ENCODE measurements at regions not wholly inside any gene's neighbourhood (a gene's known extent, or its start where the extent isn't known, plus 50 kb on each side); places are given as distances from the start of the nearest gene placed in this dataset.
"Not testable (repeated sequence)": the region's sequence is repeated elsewhere in the genome, so short reads cannot be mapped to it uniquely, and the experiment has no call there.

DNA sequence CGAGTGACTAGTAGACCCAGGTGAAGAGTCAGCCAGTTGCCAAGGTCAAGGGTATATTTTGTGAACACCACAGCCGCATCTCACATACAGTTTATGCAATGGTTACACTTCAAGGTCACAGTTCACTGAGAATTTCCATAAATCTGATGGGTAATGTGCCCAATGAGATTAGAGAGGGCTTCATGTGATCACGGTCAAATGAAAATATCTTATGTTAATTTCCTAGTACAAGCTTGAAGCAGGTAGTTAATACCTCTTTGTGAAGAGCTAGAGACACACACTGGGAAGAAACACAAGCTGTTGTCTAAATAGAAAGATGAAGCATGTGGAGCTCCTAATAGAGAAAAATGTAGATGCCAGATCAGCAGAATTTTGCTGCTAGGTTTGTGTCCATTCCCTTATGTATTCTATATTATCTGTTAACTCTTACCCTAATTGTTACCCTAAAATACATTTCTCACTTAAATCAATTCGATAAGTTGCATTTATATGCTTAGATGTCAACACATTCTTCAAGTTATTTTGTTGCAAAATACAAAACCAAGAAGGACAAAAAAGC, 136.0 kb downstream of the NR2F2 start:
- 96 to 97% methylated on average over 3 to 4 of the region's 4 CpGs for WGBS, 2 experiments
- Histone ChIP-seq H3K4me1 (ENCODE audit: control insufficient read depth, insufficient read depth, low read length) (no peaks in the 10 kb centered on the region), H3K27me3 (ENCODE audit: control insufficient read depth, insufficient read depth, low read length, poor library complexity, severe bottlenecking) (no peaks in the 10 kb centered on the region), H3K36me3 (ENCODE audit: control insufficient read depth, insufficient read depth, low read length) (no peaks in the 10 kb centered on the region), H3K27ac (ENCODE audit: insufficient read depth, low read depth, low read length, poor library complexity, severe bottlenecking) (no peak overlapping the region), H3K4me3 (ENCODE audit: insufficient read depth, low read depth, low read length) (no peak overlapping the region), H3K9me3 (ENCODE audit: control insufficient read depth, low read length) (no peaks in the 10 kb centered on the region)

- Histone ChIP-seq H3K27me3 (ENCODE audit: control insufficient read depth, insufficient read depth, low read length, poor library complexity, severe bottlenecking) (no peaks in the 10 kb centered on the region), H3K9me3 (ENCODE audit: control insufficient read depth, low read length) (no peaks in the 10 kb centered on the region), H3K4me3 (ENCODE audit: insufficient read depth, low read depth, low read length) (no peak overlapping the region), H3K4me1 (ENCODE audit: control insufficient read depth, insufficient read depth, low read length) (no peaks in the 10 kb centered on the region), H3K36me3 (ENCODE audit: control insufficient read depth, insufficient read depth, low read length) (no peaks in the 10 kb centered on the region), H3K27ac (ENCODE audit: insufficient read depth, low read depth, low read length, poor library complexity, severe bottlenecking) (no peak overlapping the region)
- WGBS, 2 experiments: 96 to 99% methylated on average over 3 of the region's 3 CpGs
Measured at GRCh38 chr15:96468036-96468435, 137.5 kb downstream of the NR2F2 start.

GRCh38 chr15:96470681-96471310, 140.3 kb downstream of the NR2F2 start:
- Histone ChIP-seq H3K27me3 (ENCODE audit: control insufficient read depth, insufficient read depth, low read length, poor library complexity, severe bottlenecking) (no peaks in the 10 kb centered on the region), H3K9me3 (ENCODE audit: control insufficient read depth, low read length) (no peaks in the 10 kb centered on the region), H3K36me3 (ENCODE audit: control insufficient read depth, insufficient read depth, low read length) (no peaks in the 10 kb centered on the region), H3K4me3 (ENCODE audit: insufficient read depth, low read depth, low read length) (no peak overlapping the region), H3K27ac (ENCODE audit: insufficient read depth, low read depth, low read length, poor library complexity, severe bottlenecking) (no peak overlapping the region), H3K4me1 (ENCODE audit: control insufficient read depth, insufficient read depth, low read length) (no peaks in the 10 kb centered on the region)
- 92% methylated on average over 19 of the region's 19 CpGs for WGBS, 2 experiments

GRCh38 chr15:96472681-96473080, 142.2 kb downstream of the NR2F2 start:
- no peak overlapping the region for H3K27ac ChIP-seq (ENCODE audit: insufficient read depth, low read depth, low read length, poor library complexity, severe bottlenecking)
- H3K27me3 ChIP-seq (ENCODE audit: control insufficient read depth, insufficient read depth, low read length, poor library complexity, severe bottlenecking): no peaks in the 10 kb centered on the region
- H3K36me3 ChIP-seq (ENCODE audit: control insufficient read depth, insufficient read depth, low read length): no peaks in the 10 kb centered on the region
- WGBS, 2 experiments: 95 to 97% methylated on average over 2 to 3 of the region's 3 CpGs
- no peaks in the 10 kb centered on the region for H3K4me1 ChIP-seq (ENCODE audit: control insufficient read depth, insufficient read depth, low read length)
- H3K4me3 ChIP-seq (ENCODE audit: insufficient read depth, low read depth, low read length): no peak overlapping the region
- H3K9me3 ChIP-seq (ENCODE audit: control insufficient read depth, low read length): no peaks in the 10 kb centered on the region

DNA sequence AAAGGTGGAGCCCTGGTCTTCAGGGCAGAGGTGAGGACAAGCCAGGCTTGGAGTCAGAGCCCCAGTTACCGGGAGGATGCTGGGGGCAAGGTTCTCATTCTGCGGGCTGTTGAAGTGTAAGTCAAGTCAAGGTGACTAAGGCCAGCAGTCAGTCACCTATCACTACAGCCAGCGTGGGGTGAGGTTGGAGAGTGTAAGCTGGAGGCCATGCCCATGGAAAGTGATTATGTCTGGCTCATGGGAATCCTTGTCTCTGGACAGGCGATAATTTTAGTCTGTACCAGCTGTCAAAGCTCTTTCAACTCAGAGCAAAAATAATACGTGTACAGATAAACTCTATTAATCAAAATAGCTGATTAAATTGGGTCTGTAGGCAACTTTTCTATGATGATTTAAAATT, 143.1 kb downstream of the NR2F2 start:
- H3K36me3 ChIP-seq (ENCODE audit: control insufficient read depth, insufficient read depth, low read length): no peaks in the 10 kb centered on the region
- no peak overlapping the region for H3K27ac ChIP-seq (ENCODE audit: insufficient read depth, low read depth, low read length, poor library complexity, severe bottlenecking)
- WGBS, 2 experiments: 94 to 99% methylated on average over 3 to 5 of the region's 5 CpGs
- no peak overlapping the region for H3K4me3 ChIP-seq (ENCODE audit: insufficient read depth, low read depth, low read length)
- H3K9me3 ChIP-seq (ENCODE audit: control insufficient read depth, low read length): no peaks in the 10 kb centered on the region
- no peaks in the 10 kb centered on the region for H3K4me1 ChIP-seq (ENCODE audit: control insufficient read depth, insufficient read depth, low read length)
- H3K27me3 ChIP-seq (ENCODE audit: control insufficient read depth, insufficient read depth, low read length, poor library complexity, severe bottlenecking): no peaks in the 10 kb centered on the region

DNA sequence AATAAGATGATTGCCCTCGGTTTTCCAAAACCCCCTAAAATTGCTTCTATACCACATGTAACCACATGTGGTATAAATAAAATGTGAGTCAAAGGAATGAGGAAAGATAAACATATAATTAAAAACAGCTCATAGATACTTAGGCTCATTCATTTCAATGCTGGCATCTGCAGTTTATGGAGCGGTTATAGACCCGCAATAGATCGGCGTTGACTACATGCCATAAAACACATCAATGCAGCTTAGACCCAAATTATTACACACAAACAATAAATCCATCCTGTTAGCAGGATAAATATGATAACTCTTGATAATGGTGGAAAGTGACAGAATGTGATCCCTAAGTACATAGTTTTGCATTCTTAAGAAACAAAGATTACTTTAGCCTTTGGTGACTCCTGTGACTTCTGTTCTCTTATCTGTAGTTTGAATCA, 143.7 kb downstream of the NR2F2 start:
- no peaks in the 10 kb centered on the region for H3K27me3 ChIP-seq (ENCODE audit: control insufficient read depth, insufficient read depth, low read length, poor library complexity, severe bottlenecking)
- no peak overlapping the region for H3K27ac ChIP-seq (ENCODE audit: insufficient read depth, low read depth, low read length, poor library complexity, severe bottlenecking)
- WGBS, 2 experiments: 96 to 97% methylated on average over 4 of the region's 5 CpGs
- H3K9me3 ChIP-seq (ENCODE audit: control insufficient read depth, low read length): no peaks in the 10 kb centered on the region
- no peaks in the 10 kb centered on the region for H3K4me1 ChIP-seq (ENCODE audit: control insufficient read depth, insufficient read depth, low read length)
- no peaks in the 10 kb centered on the region for H3K36me3 ChIP-seq (ENCODE audit: control insufficient read depth, insufficient read depth, low read length)
- no peak overlapping the region for H3K4me3 ChIP-seq (ENCODE audit: insufficient read depth, low read depth, low read length)

DNA sequence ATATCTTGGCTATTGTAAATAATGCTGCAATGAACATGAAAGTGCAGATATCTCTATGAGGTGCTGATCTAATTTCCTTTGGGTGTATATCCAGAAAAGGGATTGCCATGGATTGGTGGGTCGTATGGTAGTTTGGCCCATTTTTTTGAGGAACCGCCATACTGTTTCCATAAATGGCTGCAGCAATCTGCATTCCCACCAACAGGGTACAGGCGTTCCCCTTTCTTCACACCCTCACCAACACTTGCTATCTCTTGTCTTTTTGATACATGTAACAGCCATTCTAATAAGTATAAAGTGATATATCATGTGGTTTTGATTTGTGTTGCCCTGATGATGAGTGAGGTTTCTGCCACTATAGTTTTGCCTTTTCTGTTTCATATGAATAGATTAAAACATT, 146.7 kb downstream of the NR2F2 start:
- no peaks in the 10 kb centered on the region for H3K27me3 ChIP-seq (ENCODE audit: control insufficient read depth, insufficient read depth, low read length, poor library complexity, severe bottlenecking)
- H3K4me3 ChIP-seq (ENCODE audit: insufficient read depth, low read depth, low read length): no peak overlapping the region
- H3K9me3 ChIP-seq (ENCODE audit: control insufficient read depth, low read length): no peaks in the 10 kb centered on the region
- no peaks in the 10 kb centered on the region for H3K4me1 ChIP-seq (ENCODE audit: control insufficient read depth, insufficient read depth, low read length)
- H3K27ac ChIP-seq (ENCODE audit: insufficient read depth, low read depth, low read length, poor library complexity, severe bottlenecking): no peak overlapping the region
- 86 to 94% methylated on average over 3 of the region's 3 CpGs for WGBS, 2 experiments
- no peaks in the 10 kb centered on the region for H3K36me3 ChIP-seq (ENCODE audit: control insufficient read depth, insufficient read depth, low read length)

GRCh38 chr15:96484412-96484811, 153.9 kb downstream of the NR2F2 start:
- H3K27me3 ChIP-seq (ENCODE audit: control insufficient read depth, insufficient read depth, low read length, poor library complexity, severe bottlenecking); H3K36me3 ChIP-seq (ENCODE audit: control insufficient read depth, insufficient read depth, low read length); H3K4me1 ChIP-seq (ENCODE audit: control insufficient read depth, insufficient read depth, low read length); H3K9me3 ChIP-seq (ENCODE audit: control insufficient read depth, low read length); H3K4me3 ChIP-seq (ENCODE audit: insufficient read depth, low read depth, low read length); H3K27ac ChIP-seq (ENCODE audit: insufficient read depth, low read depth, low read length, poor library complexity, severe bottlenecking): not testable (repeated sequence)
- WGBS, 2 experiments: no CpG with 5 or more reads among the region's 1 CpG

DNA sequence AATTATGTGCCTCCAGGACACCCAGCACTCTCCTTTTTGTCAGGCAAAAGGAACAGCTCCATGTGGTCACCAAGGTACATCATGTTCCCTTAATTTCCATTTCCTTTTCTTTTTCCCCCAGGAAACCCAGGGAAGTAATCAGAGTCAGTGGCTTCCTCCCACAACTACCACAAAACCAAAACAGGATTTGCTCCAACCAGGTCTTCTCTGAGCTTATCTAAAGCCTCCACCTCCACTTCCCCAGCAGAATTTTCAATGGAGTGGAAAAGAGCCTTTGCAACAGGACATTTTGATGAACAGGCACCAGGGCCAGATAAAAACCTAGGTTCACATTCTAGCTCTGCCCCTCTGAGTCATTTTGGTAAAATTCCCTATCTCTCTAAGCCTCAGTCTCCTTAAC, 154.3 kb downstream of the NR2F2 start:
- no peak overlapping the region for H3K27ac ChIP-seq (ENCODE audit: insufficient read depth, low read depth, low read length, poor library complexity, severe bottlenecking)
- H3K27me3 ChIP-seq (ENCODE audit: control insufficient read depth, insufficient read depth, low read length, poor library complexity, severe bottlenecking): no peaks in the 10 kb centered on the region
- H3K4me1 ChIP-seq (ENCODE audit: control insufficient read depth, insufficient read depth, low read length): no peaks in the 10 kb centered on the region
- no peak overlapping the region for H3K4me3 ChIP-seq (ENCODE audit: insufficient read depth, low read depth, low read length)
- H3K9me3 ChIP-seq (ENCODE audit: control insufficient read depth, low read length): no peaks in the 10 kb centered on the region
- no peaks in the 10 kb centered on the region for H3K36me3 ChIP-seq (ENCODE audit: control insufficient read depth, insufficient read depth, low read length)

GRCh38 chr15:96487245-96487644, 156.7 kb downstream of the NR2F2 start:
- no peak overlapping the region for H3K27ac ChIP-seq (ENCODE audit: insufficient read depth, low read depth, low read length, poor library complexity, severe bottlenecking)
- 91 to 97% methylated on average over 3 of the region's 3 CpGs for WGBS, 2 experiments

More at GRCh38 chr15:96487245-96487644, 156.7 kb downstream of the NR2F2 start:
- Histone ChIP-seq H3K27me3 (ENCODE audit: control insufficient read depth, insufficient read depth, low read length, poor library complexity, severe bottlenecking) (no peaks in the 10 kb centered on the region), H3K4me1 (ENCODE audit: control insufficient read depth, insufficient read depth, low read length) (no peaks in the 10 kb centered on the region), H3K36me3 (ENCODE audit: control insufficient read depth, insufficient read depth, low read length) (no peaks in the 10 kb centered on the region), H3K4me3 (ENCODE audit: insufficient read depth, low read depth, low read length) (no peak overlapping the region), H3K9me3 (ENCODE audit: control insufficient read depth, low read length) (no peaks in the 10 kb centered on the region)
